Cardiac muscle cell (in vitro differentiated cells and primary cell): ENCODE measurements at regions not wholly inside any gene's neighbourhood (a gene's known extent, or its start where the extent isn't known, plus 50 kb on each side); places are given as distances from the start of the nearest gene placed in this dataset.

Source experiments
- DNase-seq, 2 donors: peaks; one replicate each; pipeline versions ENCODE4 v3.0.0 to v3.0.0-alpha.2; 2010 to 2017; ENCODE audit warnings: low read depth in 1 of 2, low spot score in 1 of 2
- H3K27ac ChIP-seq: fragments of 200-600 bp; sonication (generic); 2 replicates; pipeline ENCODE4 v1.5.1; 2016
- H3K27me3 ChIP-seq: fragments of 200-600 bp; sonication (generic); 2 replicates; pipeline ENCODE4 v1.6.0; 2016; ENCODE audit warnings: control low read depth
- H3K36me3 ChIP-seq: fragments of 200-600 bp; sonication (generic); 2 replicates; pipeline ENCODE4 v1.5.1; 2016; ENCODE audit warnings: control low read depth
- H3K4me1 ChIP-seq: fragments of 200-600 bp; sonication (generic); 2 replicates; pipeline ENCODE4 v1.8.1; 2017; ENCODE audit warnings: low read depth, mild to moderate bottlenecking, mixed run types
- H3K4me3 ChIP-seq: fragments of 200-600 bp; sonication (generic); 2 replicates; pipeline ENCODE4 v1.5.1; 2016; ENCODE audit warnings: mild to moderate bottlenecking
- H3K9me3 ChIP-seq: fragments of 200-600 bp; sonication (generic); 2 replicates; pipeline ENCODE4 v1.5.1; 2017; ENCODE audit warnings: low read depth, mild to moderate bottlenecking, control low read depth
- CTCF ChIP-seq: IDR thresholded peaks from 2 replicates; pipeline ENCODE4 v1.5.1; 2012; ENCODE audit warnings: low read depth, mild to moderate bottlenecking, low read length

GRCh38 chr6:140300331-140300730 is 925.9 kb upstream of the CITED2 start:
- DNase-seq, result no peak
- H3K36me3 ChIP-seq, result no peaks in the 10 kb centered on the region
- H3K4me1 ChIP-seq, result no peaks in the 10 kb centered on the region
- H3K4me3 ChIP-seq, result no peak overlapping the region
- no peaks in the 10 kb centered on the region for H3K9me3 ChIP-seq
- TF ChIP-seq CTCF, result no peak
- H3K27ac ChIP-seq, result no peak overlapping the region
- H3K27me3 ChIP-seq, result no peaks in the 10 kb centered on the region

DNA sequence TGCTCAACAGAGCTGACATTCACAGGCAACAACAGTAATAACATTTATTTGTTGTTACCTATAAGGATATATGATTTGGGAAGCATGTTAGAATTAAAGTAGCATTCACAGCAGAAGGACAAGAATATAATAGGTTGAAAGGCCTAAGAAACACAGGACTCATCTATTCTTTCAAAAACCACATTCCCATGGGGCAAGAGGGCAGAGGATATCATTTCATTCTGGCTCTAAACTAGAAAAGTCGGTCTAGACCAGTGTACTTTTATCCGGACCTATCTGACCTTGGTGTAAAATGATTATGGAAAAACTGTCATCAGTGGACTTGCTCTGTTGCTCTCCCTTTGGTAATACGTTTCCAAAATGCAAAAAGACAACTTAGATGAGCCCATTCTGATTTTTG is 914.7 kb upstream of the CITED2 start:
- Histone ChIP-seq H3K36me3 (no peaks in the 10 kb centered on the region), H3K27me3 (no peaks in the 10 kb centered on the region), H3K27ac (no peak overlapping the region), H3K9me3 (no peaks in the 10 kb centered on the region), H3K4me3 (no peak overlapping the region), H3K4me1 (no peaks in the 10 kb centered on the region)
- DNase-seq, result no peak
- no peak for TF ChIP-seq CTCF

- Histone ChIP-seq H3K4me3 (no peak overlapping the region), H3K27ac (no peak overlapping the region), H3K27me3 (no peaks in the 10 kb centered on the region), H3K36me3 (no peaks in the 10 kb centered on the region), H3K4me1 (no peaks in the 10 kb centered on the region), H3K9me3 (no peaks in the 10 kb centered on the region)
- no peak for DNase-seq
- TF ChIP-seq CTCF, result no peak
Observed at GRCh38 chr6:140285998-140286690, 911.7 kb upstream of the CITED2 start.

- peak in 1 of 2 donors; percentile 6 for DNase-seq
- no peaks in the 10 kb centered on the region for H3K36me3 ChIP-seq
- no peak for TF ChIP-seq CTCF
- no peak overlapping the region for H3K4me3 ChIP-seq
- no peaks in the 10 kb centered on the region for H3K4me1 ChIP-seq
- no peaks in the 10 kb centered on the region for H3K27me3 ChIP-seq
- no peak overlapping the region for H3K27ac ChIP-seq
- no peaks in the 10 kb centered on the region for H3K9me3 ChIP-seq
Observed at GRCh38 chr6:140285471-140285870, 911.0 kb upstream of the CITED2 start.

DNA sequence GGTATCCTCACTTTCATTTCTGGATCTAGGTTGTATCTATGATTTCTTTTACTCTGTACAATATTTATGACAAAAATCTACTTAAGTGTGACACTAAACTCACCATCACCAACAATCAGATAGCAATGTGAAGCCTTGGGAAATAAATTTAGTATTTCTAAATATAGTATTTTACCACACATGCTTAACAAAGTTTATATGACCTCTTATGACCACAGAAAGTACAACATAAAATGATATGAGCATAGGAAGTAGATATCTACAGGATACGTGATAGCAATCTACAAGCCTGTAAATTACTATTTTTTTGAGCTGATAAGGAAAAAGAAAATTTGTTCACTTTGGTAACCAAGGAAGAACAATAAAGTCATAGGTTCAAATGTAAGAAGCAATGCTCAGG is 910.4 kb upstream of the CITED2 start:
- H3K36me3 ChIP-seq, result no peaks in the 10 kb centered on the region
- no peaks in the 10 kb centered on the region for H3K27me3 ChIP-seq
- H3K4me1 ChIP-seq, result no peaks in the 10 kb centered on the region
- TF ChIP-seq CTCF, result no peak
- no peak overlapping the region for H3K27ac ChIP-seq
- no peak overlapping the region for H3K4me3 ChIP-seq
- no peaks in the 10 kb centered on the region for H3K9me3 ChIP-seq
- DNase-seq, result no peak

- no peaks in the 10 kb centered on the region for H3K9me3 ChIP-seq
- no peak for TF ChIP-seq CTCF
- DNase-seq, result no peak
- no peak overlapping the region for H3K27ac ChIP-seq
- no peak overlapping the region for H3K4me3 ChIP-seq
- no peaks in the 10 kb centered on the region for H3K36me3 ChIP-seq
- no peaks in the 10 kb centered on the region for H3K27me3 ChIP-seq
- H3K4me1 ChIP-seq, result no peaks in the 10 kb centered on the region
Observed at GRCh38 chr6:140283197-140283596, 908.7 kb upstream of the CITED2 start.
